ENCODE measurements at regions not wholly inside any gene's neighbourhood (a gene's known extent, or its start where the extent isn't known, plus 50 kb on each side); places are given as distances from the start of the nearest gene placed in this dataset.
A peak's percentile ranks its signal among the peaks of the same experiment; 100 is the strongest.

- DNase-seq: no peak
These were observed 1177.4 kb upstream of the GBE1 start for GRCh38 chr3:82938821-82939328.

- no peak for DNase-seq
These were observed 1166.1 kb upstream of the GBE1 start for GRCh38 chr3:82927309-82928253.

- no peak for DNase-seq
These were observed 1129.6 kb upstream of the GBE1 start for GRCh38 chr3:82891028-82891427.

GRCh38 chr3:82883072-82883471 is 1121.6 kb upstream of the GBE1 start:
- DNase-seq: no peak

- peak; percentile 4 for DNase-seq
These were observed 1114.0 kb upstream of the GBE1 start for GRCh38 chr3:82875401-82875800.

GRCh38 chr3:82839871-82840270 is 1078.4 kb upstream of the GBE1 start:
- no peak for DNase-seq

- DNase-seq: no peak
These were observed 1072.7 kb upstream of the GBE1 start for GRCh38 chr3:82834098-82834497.

GRCh38 chr3:82824491-82824890 is 1063.0 kb upstream of the GBE1 start:
- DNase-seq: no peak

- DNase-seq: no peak
These were observed 1054.6 kb upstream of the GBE1 start for GRCh38 chr3:82816086-82816485.

GRCh38 chr3:82815417-82816058 is 1054.1 kb upstream of the GBE1 start:
- DNase-seq: no peak

GRCh38 chr3:82814660-82815059 is 1053.2 kb upstream of the GBE1 start:
- DNase-seq: no peak

GRCh38 chr3:82807781-82808180 is 1046.3 kb upstream of the GBE1 start:
- DNase-seq: no peak

- no peak for DNase-seq
These were observed 1041.1 kb upstream of the GBE1 start for GRCh38 chr3:82802501-82802900.

GRCh38 chr3:82800248-82800647 is 1038.8 kb upstream of the GBE1 start:
- DNase-seq: no peak

- DNase-seq: no peak
These were observed 1035.3 kb upstream of the GBE1 start for GRCh38 chr3:82796765-82797164.

GRCh38 chr3:82791241-82791640 is 1029.8 kb upstream of the GBE1 start:
- DNase-seq: no peak

- no peak for DNase-seq
These were observed 1029.1 kb upstream of the GBE1 start for GRCh38 chr3:82790307-82791097.

GRCh38 chr3:82783194-82783593 is 1021.7 kb upstream of the GBE1 start:
- DNase-seq: no peak

GRCh38 chr3:82773207-82773606 is 1011.8 kb upstream of the GBE1 start:
- DNase-seq: no peak

GRCh38 chr3:82764521-82764920 is 1003.1 kb upstream of the GBE1 start:
- no peak for DNase-seq

GRCh38 chr3:82761858-82762257 is 1000.4 kb upstream of the GBE1 start:
- no peak for DNase-seq

GRCh38 chr3:82745544-82745943 is 984.1 kb upstream of the GBE1 start:
- no peak for DNase-seq

GRCh38 chr3:82743196-82743595 is 981.8 kb upstream of the GBE1 start:
- no peak for DNase-seq

Data from eye (tissue), 1 donor.